ENCODE measurements at regions not wholly inside any gene's neighbourhood (a gene's known extent, or its start where the extent isn't known, plus 50 kb on each side); places are given as distances from the start of the nearest gene placed in this dataset.

DNA sequence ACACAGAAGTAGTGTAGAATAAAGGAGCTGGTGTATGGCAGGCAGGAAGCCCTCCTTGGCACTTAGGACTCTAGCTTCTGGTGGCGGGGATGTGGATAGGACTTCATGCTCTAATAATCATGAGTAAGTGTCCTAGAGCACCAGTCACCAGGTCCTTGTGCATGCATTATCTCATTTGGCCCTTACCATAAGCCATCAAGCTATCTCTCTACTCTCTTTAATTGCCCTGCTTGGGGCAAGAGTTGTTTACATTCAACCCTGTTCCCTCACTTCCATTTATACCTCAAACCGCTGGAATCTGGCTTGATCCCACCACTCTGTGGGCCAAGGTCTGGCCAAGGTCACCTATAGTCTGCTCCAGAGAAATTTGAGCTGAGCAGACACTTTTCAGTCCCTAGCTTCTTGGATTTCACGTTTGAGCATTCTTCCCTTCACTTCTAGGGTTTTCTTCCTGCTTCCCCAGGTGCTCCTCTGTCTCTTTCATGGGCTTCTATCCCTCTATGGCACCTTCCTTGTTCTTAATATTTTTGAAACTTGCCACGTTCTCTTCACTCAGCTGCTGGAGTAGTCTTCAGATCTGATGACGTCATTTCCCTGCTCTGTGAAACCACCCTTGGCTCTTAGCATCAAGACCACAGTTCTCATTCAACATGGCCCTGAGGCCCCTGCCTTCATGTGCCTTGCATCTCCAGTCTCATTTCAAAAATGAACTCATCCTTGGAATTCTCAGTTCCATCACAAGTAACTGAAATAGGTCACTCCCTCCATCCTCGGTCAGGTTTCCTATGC is 94.9 kb upstream of the GATA6 start:
- peak; percentile 32 for DNase-seq (ENCODE audit: low read depth)

DNA sequence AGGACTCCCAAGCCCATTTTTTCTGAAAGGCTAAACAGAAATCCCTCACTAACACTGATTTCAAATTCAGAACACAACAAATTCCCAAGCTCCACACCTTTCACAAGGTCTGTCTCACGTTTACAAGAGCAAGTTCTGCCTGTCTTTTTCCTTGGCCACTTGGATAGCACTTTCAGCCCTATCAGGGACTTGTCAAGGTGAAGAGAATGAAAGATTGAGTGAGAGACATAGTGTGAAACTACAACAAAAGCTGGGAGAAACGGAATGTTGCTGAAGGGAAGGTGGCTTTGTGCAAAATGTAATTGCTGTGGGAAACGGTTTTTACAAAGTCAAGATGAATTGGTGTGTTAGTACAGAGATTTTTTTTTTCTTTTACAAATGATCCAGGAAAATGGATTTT is 89.4 kb upstream of the GATA6 start:
- DNase-seq (ENCODE audit: low read depth), result no peak

DNA sequence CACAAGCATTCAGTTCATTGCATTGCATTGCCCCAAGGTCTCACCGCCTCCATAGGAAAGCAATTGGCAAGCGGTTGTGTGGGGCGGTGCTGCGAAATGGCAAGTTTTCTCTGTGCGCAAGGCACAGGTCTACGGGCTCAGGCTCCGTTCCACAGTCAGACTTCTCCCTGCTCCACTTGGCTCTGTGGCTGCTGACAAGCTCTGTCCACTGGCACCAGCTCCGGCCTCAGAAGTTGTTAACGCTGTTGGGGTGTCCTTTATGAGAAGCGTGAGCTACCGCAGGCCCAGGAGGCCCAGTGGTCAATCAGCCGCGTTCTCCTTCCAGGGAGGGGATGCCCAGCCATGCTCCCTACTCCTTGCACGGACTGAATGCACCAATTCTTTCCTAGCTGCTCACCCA is 87.0 kb upstream of the GATA6 start:
- no peak for DNase-seq (ENCODE audit: low read depth)

DNA sequence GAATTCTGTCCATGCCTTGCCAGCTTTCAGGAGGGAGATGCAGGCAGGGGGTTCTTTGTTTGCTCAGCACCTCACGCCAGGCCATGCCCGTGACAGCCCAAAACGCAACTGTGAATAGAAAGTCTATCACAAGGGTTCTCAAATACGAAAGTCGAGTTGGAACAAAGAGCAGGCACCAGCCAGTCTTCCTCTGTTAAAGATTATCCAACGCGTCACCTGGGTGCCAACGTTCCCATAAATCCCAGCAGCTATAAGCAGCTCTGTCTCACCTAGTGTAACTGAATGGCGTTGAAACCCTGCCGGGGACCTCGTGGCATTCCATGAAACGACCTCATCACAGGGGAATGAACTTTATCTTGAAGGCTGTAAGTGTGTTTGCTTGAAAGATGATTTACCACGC is 84.8 kb upstream of the GATA6 start:
- peak; percentile 11 for DNase-seq (ENCODE audit: low read depth)

DNA sequence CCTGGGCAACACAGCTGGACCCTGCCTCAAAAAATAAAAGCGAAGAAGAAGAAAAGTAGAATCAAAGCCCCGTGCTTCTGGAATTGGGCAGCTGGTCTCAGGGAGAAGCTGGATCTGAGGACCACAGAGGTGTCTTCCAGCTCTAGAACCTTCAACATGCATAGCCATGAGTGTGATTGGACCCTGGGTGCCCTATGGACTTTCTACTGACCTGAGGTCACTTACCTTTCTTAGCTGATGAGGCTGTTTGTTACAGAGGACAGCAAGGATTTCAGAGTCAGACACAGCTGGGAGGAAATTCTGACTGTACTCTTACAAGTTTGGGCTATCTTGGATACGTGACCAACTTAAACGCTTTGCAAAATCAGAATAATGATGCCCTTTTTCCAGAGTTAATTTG is 82.4 kb upstream of the GATA6 start:
- no peak for DNase-seq (ENCODE audit: low read depth)

DNA sequence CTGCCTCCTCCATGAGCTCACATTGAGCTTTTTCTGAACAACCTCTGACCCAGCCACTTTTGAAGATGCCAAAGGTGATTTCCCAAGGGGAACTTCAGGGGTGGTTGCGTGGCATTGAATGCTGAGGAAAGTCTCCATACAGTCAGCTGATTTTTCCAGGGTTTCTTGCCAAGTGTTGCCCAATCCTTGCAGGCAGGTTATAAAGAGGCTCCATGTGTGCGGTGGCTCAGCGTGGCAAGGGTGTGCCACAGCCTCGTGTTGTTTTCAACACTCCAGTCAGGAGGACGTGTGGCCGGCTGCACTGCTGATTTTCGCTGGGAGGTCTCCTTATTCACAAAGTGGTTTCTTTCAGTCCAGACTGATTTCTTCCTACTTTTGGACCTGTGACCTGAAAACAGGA is 81.4 kb upstream of the GATA6 start:
- peak; percentile 48 for DNase-seq (ENCODE audit: low read depth)

DNA sequence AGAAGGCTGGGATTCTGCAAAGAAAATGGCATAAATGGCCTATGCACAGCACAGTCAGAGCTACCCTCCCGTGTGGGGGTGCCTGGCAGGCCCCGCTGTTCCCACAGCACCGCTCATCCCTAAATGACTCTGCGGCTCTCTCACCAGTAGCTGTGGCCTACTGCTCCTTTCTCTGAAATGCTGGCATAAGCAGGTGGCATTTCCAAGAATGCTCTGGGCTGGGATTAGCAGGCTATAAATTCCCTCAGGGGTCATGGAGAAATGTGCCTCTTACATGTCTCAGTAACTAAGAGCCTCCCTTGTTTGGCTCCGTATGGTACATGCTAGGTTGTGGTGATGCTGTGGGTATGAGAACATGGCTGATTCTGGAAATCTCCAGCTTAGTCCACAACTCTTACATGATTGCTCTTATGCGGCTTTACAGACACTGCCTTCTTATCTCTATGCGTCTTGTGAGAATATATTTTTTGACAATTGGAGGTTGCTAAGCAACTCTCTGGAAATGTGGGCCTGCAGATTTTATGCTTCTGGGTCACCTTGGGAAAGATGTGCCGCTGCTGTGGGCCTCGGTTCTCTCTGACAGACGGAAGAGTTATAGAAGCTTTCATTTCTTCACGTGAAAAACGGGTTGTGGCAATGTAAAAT is 80.3 kb upstream of the GATA6 start:
- no peak for DNase-seq (ENCODE audit: low read depth)

DNA sequence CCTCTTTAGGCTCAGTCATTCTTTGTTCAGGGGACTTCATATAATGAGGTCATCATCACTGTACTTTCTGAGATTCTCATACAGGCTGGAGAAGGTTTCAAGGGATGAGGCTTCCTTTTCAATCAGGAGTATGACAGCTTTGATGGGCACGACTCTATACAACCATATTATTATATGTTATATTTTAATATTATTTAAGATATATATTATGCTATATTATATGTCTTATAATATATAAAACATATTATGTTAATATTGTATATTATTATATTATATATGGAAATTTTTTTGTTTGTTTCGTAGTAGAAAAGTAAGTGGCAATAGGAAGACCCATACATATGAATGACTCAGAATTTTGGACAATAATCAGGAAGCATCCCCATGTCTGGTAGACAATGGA is 78.0 kb upstream of the GATA6 start:
- DNase-seq (ENCODE audit: low read depth), result no peak

DNA sequence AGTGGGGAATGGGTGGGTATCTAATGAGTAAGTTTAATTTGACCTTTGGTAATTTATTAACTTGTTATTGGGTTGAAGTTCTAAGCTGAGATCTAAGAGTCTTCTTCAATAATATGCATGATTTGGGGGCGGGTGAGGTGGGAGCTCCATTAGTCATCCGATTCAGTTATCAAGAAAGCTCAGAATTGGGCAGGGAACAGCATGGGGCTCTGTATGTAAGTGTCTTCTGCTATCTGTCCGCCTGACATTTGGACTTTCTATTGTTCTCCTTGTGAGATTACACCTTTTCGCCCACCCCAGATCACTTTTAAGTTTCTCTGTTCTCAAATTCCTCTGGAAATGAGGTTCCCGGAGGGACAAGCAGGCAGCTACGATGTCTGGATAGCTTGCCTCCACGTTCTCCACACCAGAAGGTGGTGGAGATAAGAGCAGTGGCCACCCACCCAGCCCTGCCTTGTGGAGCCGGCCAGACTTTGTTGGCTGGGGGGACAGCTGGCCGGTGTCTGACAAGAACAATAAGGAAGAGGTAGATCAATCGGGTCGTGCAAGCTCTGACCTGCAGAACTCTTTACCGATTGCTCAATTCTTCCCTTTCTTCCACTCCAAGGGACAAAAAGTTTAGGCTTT is 75.5 kb upstream of the GATA6 start:
- DNase-seq (ENCODE audit: low read depth), result no peak

DNA sequence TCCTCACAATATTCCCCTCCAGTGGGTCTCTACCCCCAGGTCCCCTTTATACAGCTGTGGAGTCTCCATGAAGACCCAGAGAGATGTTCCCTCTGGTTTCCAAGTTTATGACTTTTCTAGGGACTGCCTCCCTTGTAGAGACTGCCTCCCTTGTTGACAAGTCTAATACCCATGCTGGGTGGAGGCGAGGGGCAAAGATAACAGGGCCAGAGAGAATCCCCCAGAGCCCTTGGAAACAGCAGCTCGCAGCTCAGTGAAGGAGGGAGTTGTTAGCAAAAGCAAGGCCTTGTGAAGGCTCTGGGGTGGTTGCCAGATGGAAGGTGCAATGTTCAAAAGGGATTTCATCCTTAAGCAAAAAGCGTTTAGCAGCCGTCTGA is 75.0 kb upstream of the GATA6 start:
- DNase-seq (ENCODE audit: low read depth), result no peak

DNA sequence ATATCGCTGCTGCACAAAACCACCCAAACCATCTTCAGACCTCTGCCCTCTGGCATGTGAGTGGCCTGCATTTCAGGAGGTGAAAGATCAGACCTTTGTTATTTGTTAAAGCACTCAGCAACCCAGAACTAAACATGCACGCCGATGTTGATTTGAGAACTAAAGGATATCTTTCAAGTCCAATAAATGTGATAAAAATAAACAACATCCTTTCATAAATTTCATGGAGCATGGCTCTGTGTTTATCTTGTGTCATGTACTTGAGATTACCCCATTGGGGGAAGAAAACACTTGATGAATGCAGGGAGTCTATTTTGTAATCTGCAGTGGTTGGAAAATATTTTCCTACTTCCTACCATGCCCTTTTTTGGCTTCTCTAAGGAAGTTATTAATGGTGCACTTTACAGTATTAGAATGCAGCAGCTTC is 70.8 kb upstream of the GATA6 start:
- DNase-seq (ENCODE audit: low read depth), result peak; percentile 93

DNA sequence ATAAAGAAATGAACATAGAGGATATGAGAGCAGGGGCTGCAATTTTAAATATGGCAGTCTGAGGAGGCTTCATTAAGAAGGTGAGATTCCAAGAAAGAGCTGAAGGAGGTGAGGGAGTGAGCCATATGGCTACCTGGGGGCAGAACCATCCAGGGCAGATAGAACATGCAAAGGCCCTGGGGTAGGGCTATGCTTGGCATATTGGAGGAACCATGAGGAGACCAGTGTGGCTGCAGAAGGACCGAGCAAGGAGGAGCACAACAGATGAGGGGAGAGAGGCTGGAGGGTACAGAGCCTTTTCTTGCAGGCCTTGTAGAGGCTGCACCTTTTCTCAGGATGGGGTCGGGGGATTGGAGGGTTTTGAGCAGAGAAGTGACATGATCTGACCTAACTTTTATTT is 69.5 kb upstream of the GATA6 start:
- DNase-seq (ENCODE audit: low read depth), result no peak

DNA sequence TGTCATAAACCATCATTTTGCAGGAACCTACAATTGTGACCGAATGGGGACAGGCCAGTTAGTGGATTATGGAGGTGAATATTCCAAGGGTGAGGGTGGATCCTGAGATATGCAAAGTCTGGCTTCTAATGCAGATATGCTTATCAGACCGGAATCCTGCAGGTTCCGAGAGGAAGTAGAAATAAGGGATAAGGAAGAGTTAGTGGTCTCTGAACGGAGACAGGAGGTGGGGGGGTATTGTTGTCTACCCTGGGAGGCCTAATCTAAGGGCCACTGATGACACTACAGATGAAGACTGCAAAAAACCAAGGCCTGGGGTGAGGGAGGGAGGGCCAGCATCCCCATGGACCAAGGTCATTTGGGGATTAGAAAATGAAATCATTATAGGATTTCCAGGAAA is 67.7 kb upstream of the GATA6 start:
- no peak for DNase-seq (ENCODE audit: low read depth)

DNA sequence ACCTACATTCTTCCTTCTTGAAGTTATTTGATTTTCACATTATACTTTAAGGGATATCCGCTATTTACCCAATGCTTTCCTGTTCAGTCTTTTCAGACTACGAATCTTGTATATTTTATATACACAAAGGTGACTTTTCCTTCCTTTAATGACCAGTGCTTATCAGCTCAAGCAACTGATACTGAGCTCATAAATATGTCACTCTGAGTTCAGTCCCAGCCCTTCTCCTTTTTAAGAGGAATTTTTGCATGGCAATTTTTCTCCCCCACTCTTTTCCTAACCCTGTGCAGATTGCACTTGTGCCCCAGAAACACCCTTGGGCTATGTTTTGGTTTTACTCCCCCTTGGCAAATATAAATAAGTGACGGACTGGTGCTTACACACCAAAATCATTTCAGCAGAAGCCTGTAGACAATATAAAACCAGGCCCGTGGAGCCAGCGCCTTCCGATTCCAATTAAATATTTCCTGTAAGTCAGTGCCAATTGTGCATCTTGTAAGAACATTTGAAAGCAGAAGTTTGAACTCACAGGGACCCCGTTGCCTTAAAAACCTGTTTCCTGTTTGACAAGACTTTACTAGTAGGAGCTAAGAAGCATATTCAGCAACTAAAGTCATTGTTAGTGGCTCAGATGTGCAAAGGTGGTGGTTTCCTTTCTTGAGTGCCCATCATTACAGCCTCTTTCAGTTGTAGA is 66.3 kb upstream of the GATA6 start:
- no peak for DNase-seq (ENCODE audit: low read depth)

DNA sequence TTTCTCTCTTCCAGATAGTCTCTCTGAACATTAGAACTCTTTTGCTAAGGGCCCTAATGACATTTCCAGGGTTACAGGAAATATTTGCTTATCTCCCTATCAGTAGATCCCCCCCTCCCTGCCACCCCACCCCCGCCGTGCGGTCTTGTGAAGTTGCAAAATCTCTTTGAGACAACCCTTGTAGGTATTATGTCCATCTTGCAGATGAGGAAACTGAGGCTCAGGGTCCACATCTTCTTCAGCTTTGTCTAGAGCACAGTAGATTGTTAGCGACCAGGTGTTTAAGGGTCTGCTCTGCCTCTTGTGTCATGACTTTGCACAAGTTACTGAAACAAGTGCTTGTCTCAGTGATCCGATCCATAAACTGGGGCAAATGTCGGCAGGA is 65.8 kb upstream of the GATA6 start:
- no peak for DNase-seq (ENCODE audit: low read depth)

DNA sequence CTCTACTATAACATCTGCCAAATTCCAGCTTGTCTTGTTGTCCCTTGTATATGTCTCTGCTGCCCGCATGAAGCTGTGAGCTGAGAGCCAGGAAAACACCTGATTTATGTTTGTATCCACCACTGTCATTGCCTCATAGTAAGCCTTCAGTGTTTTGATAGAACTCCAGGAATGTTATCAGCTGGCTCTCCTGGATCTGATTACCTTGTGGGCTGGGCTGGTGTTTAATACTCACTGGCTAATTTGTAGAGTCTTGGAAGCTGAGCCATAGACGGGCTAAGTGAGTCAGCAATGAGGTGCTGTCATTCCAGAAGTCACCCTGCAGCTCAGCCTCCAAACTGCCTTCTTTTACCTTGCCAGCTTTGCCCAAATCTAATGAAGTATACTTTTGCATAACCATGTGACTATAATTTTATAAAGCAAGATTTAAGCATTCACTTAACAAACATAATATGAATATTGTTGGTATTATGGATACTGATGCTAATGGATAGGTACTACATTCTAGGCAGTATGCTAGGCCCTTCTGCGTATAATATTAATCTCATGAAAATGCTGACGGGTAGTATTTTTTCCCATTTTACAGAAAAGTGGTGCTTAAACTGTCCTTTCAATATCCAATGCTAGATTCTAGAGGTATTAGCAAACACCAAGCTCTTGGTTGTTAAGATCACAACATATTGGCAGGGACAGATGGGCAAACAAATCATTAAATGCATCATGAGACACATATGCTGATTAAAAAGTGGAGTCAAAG is 62.7 kb upstream of the GATA6 start:
- peak; percentile 69 for DNase-seq (ENCODE audit: low read depth)

DNA sequence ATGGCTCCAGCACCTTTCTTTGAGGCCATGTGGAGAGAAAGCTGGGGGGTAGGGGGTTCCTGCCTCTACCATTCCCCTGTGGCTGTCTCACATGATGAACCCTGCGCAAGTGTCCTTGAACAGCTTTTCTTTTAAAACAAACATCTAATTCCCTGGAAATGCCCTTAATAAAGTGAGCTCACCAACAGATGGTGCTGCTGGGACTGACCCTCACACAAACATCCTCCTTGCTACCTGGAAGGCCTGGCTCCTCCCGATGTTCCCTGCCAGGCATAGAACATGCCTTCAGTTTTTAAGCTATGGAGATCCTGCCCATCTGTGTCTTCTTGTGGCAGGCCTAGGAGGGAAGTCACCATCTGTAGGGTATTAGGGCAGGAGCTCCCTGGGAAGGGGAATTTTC is 60.7 kb upstream of the GATA6 start:
- peak; percentile 48 for DNase-seq (ENCODE audit: low read depth)

DNA sequence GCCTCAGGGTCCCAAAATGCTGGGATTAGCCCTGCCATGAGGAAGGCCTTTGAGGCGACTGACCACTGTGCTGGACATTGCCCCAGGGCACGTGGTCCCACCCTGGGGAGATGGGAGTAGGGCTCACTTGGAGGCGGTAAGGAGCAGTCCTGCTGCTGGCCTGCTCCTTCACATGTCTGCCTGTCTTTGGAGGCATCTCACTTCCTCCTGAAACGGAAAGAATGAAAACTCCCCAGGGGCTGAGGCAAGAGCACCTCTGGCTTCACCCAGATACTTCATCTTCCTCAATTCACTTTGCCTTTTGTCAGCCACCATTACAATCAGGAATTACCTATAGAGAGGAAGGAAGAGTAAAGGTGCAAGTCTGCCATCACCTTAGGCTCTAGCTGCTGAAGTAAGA is 59.9 kb upstream of the GATA6 start:
- no peak for DNase-seq (ENCODE audit: low read depth)

DNA sequence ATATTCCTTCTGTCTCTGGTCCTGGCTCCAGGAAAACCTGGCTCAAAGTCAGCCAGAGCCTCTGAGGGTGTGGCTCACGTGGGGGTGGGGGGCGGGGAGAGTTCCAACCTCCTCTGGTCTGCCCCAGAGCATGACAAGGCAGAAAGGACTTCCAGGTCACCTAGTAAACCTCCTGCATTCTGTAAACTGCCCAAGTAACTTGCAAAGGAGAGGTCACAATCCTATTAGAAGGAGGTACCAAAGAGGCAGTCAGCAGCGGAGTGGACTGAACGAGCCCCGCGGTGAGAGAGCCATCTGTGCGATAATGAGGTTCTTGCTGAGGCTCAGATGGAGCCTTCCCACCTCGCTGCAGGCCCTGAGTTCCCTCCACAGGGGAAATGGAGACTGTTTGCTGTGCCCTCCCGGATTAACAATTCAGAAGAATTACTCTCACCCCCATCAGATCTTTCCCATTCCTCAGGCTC is 58.9 kb upstream of the GATA6 start:
- DNase-seq (ENCODE audit: low read depth), result no peak

DNA sequence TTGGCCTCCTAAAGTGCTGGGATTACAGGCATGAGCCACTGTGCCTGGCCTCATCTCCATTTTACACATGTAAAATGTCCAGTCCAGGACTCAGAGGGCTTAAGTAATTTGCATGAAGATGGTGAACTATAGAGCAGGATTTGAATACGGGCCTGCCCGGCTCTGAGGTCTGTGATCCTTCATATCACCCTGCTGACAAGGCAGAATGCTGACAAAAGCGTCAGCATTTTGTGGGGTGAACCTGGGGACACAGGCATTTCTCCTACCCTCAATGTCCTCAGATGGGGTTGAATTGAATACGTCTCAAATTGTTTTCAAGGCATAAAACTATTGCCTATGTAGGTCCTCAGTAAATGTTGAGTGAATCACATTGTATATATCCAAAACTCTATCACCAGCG is 57.2 kb upstream of the GATA6 start:
- no peak for DNase-seq (ENCODE audit: low read depth)

DNA sequence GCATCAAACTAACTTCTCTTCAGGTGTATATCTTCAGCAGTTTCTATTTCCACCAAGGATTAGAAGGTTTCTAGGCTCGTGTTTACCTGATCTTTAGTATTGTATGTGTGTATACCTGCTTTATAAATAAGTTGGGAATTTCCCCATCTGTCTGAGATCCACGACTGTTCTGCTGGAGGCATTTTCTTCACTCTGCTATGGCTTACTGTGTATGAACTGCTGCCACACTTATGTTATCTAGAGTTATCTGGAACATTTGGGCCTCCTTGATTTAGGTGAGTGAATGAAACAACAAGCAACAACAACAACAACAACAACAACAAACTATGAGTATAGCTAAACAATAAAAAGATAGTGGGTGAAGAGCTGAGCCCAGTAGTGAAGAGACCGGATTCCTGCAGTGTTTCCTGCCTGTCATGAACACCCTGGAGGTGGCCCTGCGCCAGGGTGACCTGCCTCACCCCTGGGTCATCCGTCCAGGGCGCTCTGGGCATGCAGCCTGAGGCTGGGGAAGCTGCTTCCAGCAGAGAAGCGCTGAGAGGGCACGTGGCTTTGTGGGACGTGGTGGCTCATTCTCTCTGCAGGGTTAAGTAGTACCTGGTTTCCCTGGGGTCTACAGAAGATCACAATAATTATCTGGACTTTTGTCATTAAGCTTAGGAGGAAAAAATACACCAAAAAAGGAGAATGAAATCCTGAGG is 56.1 kb upstream of the GATA6 start:
- DNase-seq (ENCODE audit: low read depth), result no peak
